GM08714 (cell line): ENCODE measurements at regions not wholly inside any gene's neighbourhood (a gene's known extent, or its start where the extent isn't known, plus 50 kb on each side); places are given as distances from the start of the nearest gene placed in this dataset.
"Not testable (repeated sequence)": the region's sequence is repeated elsewhere in the genome, so short reads cannot be mapped to it uniquely, and the experiment has no call there.

ENCODE experiments used
- H3K4me3 ChIP-seq: fragments of 200-500 bp; sonication (Bioruptor generic); 2 replicates; pipeline ENCODE4 v1.5.1; 2014; ENCODE audit warnings: mild to moderate bottlenecking, low read length, inconsistent platforms
- ZNF274 ChIP-seq: IDR thresholded peaks from 2 replicates; pipeline ENCODE4 v1.6.1; 2012; ENCODE audit warnings: mild to moderate bottlenecking, low read depth, low read length

GRCh38 chr1:88541596-88541995 lies 142.5 kb upstream of the PKN2 start:
- no peak for TF ChIP-seq ZNF274
- no peak overlapping the region for H3K4me3 ChIP-seq

- TF ChIP-seq ZNF274 = no peak
- no peak overlapping the region for H3K4me3 ChIP-seq
These were observed 139.9 kb upstream of the PKN2 start for GRCh38 chr1:88544195-88544594.

- H3K4me3 ChIP-seq = no peak overlapping the region
- TF ChIP-seq ZNF274 = no peak
These were observed 134.5 kb upstream of the PKN2 start for GRCh38 chr1:88549536-88549935.

GRCh38 chr1:88552226-88552625 lies 131.8 kb upstream of the PKN2 start:
- no peak for TF ChIP-seq ZNF274

GRCh38 chr1:88557014-88557413 lies 127.1 kb upstream of the PKN2 start:
- no peak for TF ChIP-seq ZNF274
- H3K4me3 ChIP-seq = no peak overlapping the region

More at GRCh38 chr1:88552226-88552625, 131.8 kb upstream of the PKN2 start:
- no peak overlapping the region for H3K4me3 ChIP-seq

GRCh38 chr1:88560621-88561020 lies 123.5 kb upstream of the PKN2 start:
- no peak for TF ChIP-seq ZNF274
- no peak overlapping the region for H3K4me3 ChIP-seq

- no peak overlapping the region for H3K4me3 ChIP-seq
- no peak for TF ChIP-seq ZNF274
These were observed 121.1 kb upstream of the PKN2 start for GRCh38 chr1:88562991-88563390.

- no peak for TF ChIP-seq ZNF274
- no peak overlapping the region for H3K4me3 ChIP-seq
These were observed 117.3 kb upstream of the PKN2 start for GRCh38 chr1:88566615-88567387.

- TF ChIP-seq ZNF274 = no peak
- H3K4me3 ChIP-seq = no peak overlapping the region
These were observed 112.6 kb upstream of the PKN2 start for GRCh38 chr1:88571506-88571905.

- H3K4me3 ChIP-seq = no peak overlapping the region
- no peak for TF ChIP-seq ZNF274
These were observed 104.5 kb upstream of the PKN2 start for GRCh38 chr1:88579598-88579997.

GRCh38 chr1:88581703-88582102 lies 102.4 kb upstream of the PKN2 start:
- no peak overlapping the region for H3K4me3 ChIP-seq
- no peak for TF ChIP-seq ZNF274

GRCh38 chr1:88593358-88593757 lies 90.7 kb upstream of the PKN2 start:
- no peak for TF ChIP-seq ZNF274
- H3K4me3 ChIP-seq = no peak overlapping the region

- no peak for TF ChIP-seq ZNF274
- H3K4me3 ChIP-seq = no peak overlapping the region
These were observed 88.6 kb upstream of the PKN2 start for GRCh38 chr1:88595355-88596002.

GRCh38 chr1:88597973-88598372 lies 86.1 kb upstream of the PKN2 start:
- H3K4me3 ChIP-seq = not testable (repeated sequence)

GRCh38 chr1:88608139-88608943 lies 75.7 kb upstream of the PKN2 start:
- no peak overlapping the region for H3K4me3 ChIP-seq
- TF ChIP-seq ZNF274 = no peak
